ENCODE measurements at regions not wholly inside any gene's neighbourhood (a gene's known extent, or its start where the extent isn't known, plus 50 kb on each side); places are given as distances from the start of the nearest gene placed in this dataset.
"Not testable (repeated sequence)": the region's sequence is repeated elsewhere in the genome, so short reads cannot be mapped to it uniquely, and the experiment has no call there.

DNA sequence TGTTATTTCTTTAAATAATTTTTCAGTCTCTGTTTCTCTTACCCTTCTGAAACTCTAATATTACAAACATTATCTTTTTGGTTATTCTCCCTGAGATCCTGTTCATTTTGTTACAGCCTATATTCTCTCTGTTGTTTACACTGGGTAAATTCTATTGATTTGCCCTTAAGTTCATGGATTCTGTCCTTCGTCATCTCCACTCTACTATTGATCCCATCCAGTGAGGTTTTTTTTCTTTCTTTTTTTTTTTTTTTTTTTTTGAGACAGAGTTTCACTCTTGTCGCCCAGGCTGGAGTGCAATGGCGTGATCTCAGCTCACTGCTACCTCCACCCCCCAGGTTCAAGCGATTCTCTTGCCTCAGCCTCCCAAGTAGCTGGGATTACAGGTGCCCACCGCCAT lies 393.9 kb downstream of the ZNF674 start:
- DNase-seq: not testable (repeated sequence)

DNA sequence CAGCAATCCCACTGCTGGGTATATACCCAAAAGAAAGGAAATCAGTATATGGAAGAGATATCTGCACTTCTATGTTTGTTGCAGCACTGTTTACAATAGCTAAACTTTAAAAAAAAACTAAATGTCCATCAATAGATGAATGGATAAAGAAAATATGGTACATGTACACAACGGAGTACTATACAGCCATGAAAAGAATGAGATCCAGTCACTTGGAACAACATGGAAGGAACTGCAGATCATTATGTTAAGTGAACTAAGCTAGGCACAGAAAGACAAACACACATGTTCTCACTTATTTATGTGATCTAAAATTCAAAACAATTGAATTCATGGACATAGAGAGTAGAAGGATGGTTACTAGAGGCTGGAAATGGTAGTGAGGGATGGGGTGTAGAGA lies 400.7 kb downstream of the ZNF674 start:
- DNase-seq: no peak

DNA sequence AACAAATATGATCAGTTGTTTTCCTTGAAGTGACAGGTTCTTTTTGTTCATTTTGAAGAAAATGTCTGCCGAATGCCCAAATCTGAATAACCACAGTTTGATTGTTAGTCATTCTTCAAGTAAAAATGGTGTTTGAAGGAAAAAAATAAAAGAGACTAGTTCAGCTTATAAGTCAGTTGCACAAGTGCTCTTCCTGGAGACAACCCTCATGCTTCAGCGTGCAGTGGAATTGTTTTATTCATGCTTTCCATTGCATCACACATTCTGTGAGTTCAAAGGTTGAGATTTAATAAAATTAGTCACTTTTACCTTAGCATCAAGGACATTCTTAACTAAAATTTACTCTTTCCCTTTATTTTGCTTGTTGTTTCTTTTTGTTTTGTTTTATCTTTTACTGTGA lies 404.9 kb downstream of the ZNF674 start:
- no peak for DNase-seq

DNA sequence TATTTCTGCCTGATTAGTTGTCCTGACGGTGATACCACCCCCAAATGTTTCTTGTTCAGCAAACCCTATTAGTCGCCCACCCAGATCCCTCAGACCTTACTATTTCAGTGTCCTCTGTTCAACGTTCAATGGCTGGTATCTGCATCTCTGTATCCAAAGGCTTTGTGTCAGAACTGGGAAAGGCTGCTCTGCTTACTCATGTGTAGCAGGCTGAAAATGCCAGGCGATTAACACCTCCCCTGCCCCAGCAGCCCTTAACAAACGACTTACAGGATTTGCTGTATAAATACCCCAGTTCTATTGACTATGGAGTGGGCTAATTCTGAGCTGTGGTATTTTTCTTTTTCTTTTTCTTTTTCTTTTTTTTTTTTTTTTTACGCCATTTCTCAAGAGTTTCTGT lies 415.0 kb downstream of the ZNF674 start:
- DNase-seq: no peak

DNA sequence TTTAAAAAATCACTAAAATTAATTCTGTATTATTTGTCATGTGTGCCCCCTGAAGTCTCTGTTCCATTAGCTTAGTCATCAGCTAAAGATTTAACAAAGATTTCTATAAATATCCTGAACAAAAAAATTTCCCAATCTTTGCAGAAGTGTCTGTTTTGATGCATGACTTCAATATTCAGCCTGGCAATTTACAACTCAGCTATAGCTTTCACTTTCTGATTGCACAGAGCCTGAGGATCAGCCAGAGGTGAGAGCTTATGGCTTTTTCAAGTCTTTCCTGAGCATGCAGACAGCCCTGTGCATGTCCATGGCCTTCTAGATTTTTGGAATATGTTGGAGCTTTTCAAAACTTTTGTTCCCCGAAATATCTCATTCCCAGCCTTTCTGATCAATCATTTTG lies 420.1 kb downstream of the ZNF674 start:
- no peak for DNase-seq

DNA sequence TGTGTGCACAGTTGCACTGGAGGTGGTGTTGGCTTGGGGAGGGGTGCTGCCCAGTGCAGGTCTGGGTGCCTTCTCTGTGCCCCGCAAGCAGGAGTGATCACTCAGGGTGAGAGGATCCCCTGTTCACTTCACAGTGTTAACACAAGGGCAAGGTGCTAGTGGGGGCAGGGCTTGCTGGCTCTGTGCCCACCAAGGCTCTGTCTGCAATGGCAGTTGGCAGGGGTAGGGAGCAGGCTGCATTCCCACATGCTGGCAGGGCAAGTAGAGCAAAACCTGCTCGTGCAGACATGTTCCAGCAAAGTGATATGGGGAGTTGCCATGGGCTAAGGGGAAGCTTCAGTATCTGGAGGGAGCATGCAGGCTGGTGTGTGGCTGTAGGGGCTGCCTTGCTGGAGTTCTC lies 428.0 kb downstream of the ZNF674 start:
- no peak for DNase-seq

DNA sequence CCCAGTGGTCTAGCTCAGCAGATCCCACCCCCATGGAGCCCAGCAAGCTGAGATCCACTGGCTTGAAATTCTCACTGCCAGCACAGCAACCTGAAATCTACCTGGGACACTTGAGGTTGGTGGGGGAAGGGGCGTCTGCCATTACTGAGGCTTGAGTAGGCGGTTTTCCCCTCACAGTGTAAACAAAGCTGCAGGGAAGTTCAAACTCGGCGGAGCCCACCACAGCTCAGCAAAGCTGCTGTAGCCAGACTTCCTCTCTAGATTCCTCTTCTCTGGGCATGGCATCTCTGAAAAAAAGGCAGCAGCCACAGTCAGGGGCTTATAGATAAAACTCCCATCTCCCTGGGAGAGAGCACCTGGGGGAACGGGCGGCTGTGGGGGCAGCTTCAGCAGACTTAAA lies 457.9 kb downstream of the ZNF674 start:
- not testable (repeated sequence) for DNase-seq

DNA sequence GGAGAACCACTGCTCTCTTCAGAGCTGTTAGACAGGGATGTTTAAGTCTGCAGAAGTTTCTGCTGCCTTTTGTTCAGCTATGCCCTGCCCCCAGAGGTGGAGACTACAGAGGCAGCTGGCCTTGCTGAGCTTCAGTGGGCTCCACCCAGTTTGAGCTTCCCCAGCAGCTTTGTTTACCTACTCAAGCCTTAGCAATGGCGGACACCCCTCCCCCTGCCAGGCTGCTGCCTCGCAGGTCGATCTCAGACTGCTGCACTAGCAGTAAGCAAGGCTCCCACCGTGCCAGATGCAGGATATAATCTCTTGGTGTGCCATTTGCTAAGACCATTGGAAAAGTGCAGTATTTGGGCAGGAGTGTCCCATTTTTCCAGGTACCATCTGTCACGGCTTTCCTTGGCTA lies 465.1 kb downstream of the ZNF674 start:
- DNase-seq: not testable (repeated sequence)

DNA sequence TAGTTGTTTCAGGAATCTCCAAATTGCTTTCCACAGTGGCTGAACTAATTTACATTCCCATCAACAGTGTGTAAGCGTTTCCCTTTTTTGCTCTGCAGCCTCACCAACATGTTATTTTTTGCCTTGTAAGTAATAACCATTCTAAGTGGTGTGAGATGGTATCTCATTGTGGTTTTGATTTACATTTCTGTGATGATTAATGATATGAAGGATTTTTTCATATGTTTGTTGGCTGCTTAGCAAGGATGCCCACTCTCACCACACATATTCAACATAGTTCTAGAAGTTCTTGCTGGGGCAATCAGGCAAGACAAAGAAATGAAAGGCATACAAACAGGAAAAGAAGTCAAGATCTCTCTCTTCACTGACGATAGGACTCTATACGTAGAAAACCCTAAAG lies 472.4 kb downstream of the ZNF674 start:
- no peak for DNase-seq

DNA sequence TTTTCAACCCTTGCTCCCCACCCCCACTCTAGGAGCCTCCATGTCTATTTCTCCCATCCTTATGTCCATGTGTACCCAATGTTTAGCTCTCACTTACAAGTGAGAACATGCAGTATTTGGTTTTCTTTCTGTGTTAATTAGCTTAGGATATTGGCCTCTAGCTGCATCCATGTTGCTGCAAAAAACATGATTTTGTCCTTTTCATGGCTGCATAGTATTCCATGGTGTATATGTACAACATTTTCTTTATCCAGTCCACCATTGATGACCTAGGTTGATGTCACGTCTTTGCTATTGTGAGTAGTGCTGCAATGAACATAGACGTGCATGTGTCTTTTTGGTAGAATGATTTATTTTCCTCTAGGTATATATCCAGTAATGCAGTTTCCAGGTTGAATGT lies 472.8 kb downstream of the ZNF674 start:
- DNase-seq: no peak

DNA sequence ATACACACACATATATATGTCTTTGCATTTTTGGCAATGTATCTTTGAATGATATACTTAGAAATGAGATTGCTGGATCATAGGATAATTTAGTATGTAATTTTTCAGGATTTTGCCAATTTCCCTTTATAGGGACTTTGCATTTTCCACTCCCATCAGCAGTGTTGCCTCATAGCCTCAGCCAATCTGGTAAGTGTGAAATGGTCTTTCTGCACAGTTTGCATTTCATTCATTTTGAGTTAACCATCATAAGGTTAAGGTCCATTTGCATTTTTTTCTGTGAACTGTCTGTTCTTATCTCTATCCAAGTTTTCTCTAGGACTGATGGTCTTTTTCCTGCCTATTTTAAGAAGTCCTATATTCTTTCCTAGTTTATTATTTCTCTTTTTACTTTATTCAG lies 474.8 kb downstream of the ZNF674 start:
- no peak for DNase-seq

DNA sequence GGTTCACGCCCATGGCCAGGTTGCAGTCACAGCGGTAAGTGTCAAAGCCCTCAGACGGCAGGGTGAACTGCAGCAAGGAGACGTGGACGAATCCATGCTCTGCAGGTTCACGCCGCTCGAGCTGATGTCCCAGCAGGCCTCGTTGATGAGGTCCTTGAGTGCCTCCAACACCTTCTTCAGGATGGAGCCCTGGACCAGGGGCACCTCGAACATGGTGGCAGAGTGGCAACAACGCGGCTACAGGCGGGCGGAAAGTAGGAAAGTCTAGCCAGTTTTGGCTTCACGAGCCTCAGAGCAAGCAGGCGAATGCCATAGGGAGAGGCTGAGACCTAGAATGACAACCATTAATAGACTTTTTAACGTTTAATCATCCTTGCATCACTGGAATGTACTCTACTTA lies 485.9 kb downstream of the ZNF674 start:
- DNase-seq: no peak

DNA sequence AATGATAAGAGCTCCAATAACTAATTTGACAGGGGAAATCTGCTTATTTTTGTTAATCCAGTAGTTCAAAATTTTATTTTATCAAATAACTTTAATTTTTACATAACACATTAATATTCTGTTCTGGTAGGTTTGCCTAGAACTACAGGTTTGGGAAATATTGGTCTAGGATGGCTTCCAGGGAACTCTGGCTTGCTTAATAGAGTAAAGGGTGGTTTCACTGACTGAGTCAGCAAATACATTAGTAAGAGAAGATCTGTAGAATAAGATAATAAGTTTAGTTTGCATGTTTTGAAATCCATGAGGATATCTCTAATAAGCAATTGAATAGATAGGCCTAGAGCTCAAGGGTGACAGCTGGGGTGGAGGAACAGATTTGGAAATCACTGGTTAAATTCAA lies 500.7 kb downstream of the ZNF674 start:
- no peak for DNase-seq

DNA sequence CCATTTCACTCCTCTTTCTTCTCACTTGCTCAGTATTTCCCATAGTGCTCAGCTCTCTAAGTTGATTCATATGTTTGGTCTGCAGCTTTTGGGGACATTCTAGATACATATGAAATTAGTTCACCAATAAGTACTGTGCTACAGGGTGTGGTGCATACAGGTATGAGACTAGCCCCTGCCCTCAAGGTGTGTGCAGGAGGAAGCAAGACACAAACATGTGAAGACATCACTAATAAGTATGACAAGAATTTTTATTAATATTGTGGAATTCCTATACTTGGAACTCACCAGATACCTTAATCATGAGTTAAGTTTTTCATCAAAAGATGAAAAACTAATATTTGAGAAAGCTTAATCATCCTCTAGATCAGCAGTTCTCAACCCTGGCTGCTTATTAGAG lies 505.2 kb downstream of the ZNF674 start:
- DNase-seq: no peak

DNA sequence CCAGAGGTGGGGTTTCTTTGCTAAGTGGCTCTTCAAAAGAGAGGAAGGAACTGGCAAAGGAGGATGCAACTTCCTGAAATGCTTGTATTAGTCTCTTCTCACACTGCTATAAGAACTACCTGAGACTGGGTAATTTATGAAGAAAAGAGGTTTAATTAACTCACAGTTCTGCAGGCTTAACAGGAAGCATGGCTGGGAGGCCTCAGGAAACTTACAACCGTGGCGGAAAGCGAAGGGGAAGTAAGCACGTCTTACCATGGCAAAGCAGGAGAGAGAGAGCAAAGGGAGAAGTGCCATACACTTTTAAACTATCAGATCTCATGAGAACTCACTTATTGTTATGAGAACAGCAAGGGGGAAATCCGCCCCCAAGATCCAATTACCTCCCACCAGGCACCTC lies 505.7 kb downstream of the ZNF674 start:
- no peak for DNase-seq

DNA sequence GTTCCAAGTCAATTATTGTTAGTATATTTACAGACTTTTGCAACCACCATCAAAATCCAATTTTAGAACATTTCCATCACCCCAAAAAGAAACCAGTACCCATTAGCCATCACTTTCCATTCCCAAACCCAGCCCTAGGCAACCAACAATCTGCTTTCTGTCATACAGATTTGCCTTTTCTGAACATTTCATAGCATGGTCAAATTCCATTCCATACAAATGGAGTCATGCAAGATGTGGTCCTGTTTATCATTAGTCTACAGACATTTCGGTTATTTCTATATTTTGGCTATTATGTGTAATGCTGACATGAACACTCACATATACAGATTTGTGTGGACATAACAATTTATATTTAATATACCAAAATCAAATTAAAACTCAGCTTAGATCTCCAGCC lies 508.7 kb downstream of the ZNF674 start:
- DNase-seq: no peak

DNA sequence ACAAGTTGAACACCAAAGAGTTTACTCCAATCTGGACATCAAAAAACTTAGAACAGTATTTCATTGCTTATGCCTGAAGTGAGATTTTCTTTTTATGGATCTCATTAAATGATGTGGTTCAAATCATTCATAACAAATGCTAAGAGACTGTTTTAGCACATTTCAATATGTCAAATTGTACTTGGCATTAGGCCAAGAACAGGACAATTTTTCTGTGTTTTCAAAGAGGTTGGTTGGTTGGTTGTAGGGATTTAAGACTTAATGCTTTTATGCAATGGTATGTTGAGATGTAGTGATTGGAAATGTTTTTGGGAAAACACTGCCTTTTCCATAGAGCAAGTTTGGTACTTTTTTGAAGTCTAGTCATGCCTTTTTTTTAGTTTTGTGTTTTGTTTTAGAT lies 510.4 kb downstream of the ZNF674 start:
- no peak for DNase-seq

DNA sequence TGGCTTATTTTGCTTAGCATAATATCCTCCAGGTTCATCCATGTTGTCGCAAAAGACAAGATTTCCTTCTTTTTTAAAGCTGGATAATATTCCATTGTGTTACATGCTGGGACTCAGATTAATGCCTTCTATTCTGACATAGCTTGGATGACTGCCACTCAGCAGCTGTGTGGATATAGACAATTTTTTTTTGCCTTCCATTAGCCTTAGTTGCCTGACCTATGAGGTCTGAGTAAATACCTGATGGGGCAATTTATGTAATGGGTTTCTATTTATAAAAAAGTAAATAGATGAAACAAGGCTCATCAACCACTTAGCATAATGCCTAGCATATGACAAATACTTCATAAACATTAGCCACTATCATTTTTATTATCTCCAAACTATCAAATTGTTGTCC lies 515.4 kb downstream of the ZNF674 start:
- no peak for DNase-seq

DNA sequence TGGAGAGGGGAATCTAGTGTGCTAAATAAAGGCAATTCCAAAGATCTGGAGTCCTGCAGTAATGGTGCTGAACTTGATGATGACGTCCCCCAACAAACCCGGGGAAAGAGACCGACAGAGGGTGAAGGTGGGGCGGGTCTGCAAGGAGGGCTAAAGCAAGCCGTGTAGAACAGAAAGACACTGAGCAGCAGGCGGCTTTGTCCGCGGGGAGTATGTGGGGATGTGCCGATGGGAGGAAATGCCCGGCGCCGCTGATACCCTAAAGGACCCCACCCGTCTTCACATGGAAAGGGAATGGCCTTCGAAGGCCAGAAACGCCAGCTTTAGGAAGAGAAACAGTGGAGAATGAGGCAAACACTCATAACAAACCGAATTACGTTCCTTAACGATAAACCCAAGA lies 528.9 kb downstream of the ZNF674 start:
- DNase-seq: no peak

DNA sequence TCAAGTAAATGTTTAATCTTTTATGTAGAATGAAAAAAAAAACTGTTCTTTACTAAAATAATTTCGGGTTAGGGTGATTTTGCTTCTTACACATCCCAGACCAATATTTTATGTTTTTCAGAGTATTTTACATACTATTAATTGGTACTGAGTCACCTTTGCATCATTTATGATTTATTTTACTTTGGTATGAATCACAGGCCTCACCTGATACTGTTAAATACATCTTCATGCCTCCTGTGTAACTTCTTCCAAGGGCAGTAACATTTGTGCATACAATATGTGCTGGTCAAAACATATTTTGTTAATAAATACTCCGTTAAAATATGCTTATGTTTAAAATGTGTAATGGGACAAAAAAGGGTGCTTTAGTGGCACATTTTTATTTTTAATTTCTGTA lies 529.6 kb downstream of the ZNF674 start:
- no peak for DNase-seq

DNA sequence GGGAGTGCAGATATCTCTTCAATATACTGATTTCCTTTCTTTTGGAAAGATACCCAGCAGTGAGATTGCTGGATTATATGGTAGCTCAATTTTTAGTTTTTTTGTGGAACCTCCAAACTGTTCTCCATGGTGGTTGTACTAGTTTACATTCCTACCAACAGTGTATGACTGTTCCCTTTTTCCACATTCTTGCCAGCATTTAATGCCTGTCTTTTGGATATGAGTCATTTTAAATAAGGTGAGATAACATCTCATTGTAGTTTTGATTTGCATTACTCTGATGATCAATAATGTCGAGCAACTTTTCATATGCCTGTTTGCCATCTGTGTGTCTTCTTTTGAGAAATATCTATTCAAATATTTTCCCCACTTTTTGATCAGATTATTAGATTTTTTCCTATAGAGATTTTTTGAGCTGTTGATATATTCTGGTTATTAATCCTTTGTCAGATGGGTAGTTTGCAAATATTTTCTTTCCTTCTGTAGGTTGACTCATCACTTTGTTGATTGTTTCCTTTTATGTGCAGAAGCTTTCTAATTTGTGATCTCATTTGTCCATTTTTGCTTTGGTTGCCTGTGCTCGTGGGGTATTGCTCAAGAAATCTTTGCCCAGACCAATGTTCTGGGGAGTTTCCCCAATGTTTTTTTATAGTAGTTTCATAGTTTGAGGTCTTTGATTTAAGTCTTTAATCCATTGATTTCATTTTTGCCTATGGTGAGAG lies 552.7 kb downstream of the ZNF674 start:
- no peak for DNase-seq

DNA sequence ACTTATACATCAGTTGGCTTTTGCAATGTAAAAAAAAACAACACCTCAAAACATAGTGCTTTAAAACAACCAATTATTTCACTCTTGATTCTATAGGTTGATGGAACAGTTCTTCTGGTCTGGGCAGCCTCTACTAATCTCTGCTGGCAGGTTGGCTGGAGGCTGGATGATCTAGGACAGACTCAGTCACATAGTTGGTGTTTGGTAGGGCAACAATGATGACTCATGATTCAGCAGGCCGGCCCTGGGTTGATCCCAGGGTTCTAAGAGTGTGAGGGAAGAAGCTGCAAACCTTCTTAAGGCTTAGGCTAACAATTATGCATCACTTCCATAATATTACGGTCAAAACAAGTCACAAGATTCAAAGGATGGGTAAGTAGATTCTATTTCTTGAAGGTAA lies 558.2 kb downstream of the ZNF674 start:
- no peak for DNase-seq

DNA sequence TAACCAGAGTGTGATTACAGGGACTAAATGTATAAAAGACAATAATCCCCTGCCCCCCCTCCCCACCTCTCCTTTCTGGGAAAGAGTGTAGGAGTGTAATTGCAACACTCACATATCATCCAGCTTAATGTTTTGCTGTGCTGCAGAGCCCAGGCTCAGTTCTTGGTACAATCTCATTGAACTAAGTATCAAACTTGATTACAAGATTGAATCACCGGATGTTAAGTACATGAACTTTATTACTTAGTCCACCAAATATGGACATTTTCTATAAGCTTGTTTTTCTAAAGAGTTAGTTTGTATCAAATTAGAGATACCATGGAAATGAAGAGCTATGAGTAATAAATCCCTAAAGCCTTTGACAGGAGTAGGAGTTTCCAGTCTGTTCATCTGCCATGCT lies 559.1 kb downstream of the ZNF674 start:
- no peak for DNase-seq

DNA sequence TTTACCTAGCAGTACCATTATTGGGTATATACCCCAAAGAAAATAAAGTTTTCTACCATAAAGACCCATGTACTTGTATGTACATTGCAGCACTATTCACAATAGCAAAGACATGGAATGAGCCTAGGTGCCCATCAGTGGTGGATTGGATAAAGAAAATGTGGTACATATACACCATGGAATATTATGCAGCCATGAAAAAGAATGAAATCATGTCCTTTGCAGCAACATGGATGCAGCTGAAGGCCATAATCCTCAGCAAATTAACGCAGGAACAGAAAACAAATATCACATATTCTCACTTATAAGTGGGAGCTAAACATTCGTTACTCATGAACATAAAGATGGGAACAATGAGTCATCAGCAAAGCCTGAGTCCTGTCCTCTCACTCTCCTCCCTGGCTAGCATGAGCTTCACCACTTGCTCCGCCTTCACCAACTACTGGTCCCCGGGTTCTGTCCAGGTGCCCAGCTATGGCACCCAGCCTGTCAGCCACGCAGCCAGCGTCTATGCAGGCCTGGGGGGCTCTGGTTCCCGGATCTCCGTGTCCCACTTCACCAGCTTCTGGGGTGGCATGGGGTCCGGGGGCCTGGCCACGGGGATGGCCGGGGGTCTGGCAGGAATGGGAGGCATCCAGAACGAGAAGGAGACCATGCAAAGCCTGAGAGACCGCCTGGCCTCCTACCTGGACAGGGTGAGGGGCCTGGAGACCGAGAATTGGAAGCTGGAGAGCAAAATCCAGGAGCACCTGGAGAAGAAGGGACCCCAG lies 562.1 kb downstream of the ZNF674 start:
- DNase-seq: not testable (repeated sequence)

DNA sequence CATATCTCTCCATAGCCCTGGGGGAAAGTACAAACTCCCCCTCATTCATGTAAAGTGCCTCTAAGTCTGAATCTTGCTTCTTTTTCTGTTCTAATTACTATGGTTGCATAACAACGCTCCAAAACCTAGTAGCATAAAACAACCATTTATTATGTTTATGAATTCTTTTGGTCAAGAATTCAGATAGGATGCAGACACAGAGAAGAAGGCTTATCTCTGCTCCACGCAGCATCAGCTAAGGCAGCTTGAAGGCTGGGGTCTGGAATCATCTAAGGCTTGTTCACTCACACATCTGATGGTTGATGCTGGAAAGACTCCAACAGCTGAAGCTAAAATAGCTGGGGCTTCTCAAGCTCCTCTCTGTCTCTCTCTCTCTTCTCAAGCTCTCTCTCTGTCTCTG lies 564.5 kb downstream of the ZNF674 start:
- no peak for DNase-seq

Data from activated CD8-positive, alpha-beta memory T cell treated with anti-CD3 and anti-CD28 coated beads for 24 hours (primary cell).